ENCODE measurements at regions not wholly inside any gene's neighbourhood (a gene's known extent, or its start where the extent isn't known, plus 50 kb on each side); places are given as distances from the start of the nearest gene placed in this dataset.
"Not testable (repeated sequence)": the region's sequence is repeated elsewhere in the genome, so short reads cannot be mapped to it uniquely, and the experiment has no call there.

DNA sequence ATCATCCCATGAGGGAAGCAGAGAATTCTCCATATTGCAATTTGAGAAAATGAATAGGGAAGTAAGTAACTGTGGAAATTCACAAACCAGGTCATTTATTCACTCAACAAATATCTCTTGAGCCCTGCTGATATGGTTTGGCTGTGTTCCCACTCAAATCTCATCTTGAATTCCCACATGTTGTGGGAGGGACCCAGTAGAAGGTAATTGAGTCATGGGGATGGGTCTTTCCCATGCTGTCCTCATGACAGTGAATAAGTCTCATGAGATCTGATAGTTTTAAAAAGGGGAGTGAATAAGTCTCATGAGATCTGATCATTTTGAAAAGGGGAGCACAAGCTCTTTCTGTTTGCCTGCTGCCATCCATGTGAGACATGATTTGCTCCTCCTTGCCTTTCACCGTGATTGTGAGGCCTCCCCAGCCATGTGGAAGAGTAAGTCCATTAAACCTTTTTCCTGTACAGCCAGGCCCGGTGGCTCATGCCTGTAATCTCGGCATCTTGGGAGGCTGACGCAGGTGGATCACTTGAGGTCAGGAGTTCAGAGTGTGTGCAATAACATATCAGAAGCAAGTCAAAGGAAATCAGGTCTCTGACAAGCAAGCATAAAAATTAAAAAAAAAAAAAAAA lies 193.2 kb downstream of the NDUFA10 start:
- no peak for DNase-seq

DNA sequence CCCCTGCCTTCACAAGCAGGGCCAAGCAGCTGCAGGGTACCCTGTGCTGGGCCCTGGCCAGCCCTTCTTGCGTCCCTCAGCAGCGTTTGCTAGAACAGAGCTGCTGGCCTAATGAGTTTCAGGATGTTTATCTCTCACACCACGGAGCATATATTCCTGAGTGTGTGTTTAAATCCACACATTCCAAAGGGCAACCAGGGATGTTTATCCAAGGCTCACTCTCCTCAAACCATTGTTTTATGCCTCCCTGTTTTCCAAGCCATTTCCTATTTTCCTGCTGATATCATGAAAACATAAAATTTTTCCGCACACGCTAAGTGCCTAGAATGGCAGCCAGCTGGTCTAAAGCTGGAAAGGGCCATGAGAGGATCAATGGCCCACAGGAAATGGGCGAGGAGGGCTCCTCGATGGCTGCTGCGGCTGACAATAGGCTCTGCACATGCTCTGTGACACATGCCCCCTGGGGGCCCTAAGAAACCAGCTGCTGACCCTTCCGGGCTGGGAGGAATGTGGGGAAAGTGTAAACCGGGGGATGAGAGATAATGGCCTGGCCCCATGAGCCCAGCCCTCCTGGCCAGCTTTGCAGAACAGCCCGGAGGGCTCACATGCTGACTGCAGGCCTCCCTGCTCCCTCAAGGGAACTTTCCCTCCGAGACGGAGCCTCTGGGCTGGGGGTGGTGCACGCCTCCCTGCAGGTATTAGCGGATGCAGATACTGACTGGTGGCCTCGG lies 194.0 kb downstream of the NDUFA10 start:
- no peak for DNase-seq

DNA sequence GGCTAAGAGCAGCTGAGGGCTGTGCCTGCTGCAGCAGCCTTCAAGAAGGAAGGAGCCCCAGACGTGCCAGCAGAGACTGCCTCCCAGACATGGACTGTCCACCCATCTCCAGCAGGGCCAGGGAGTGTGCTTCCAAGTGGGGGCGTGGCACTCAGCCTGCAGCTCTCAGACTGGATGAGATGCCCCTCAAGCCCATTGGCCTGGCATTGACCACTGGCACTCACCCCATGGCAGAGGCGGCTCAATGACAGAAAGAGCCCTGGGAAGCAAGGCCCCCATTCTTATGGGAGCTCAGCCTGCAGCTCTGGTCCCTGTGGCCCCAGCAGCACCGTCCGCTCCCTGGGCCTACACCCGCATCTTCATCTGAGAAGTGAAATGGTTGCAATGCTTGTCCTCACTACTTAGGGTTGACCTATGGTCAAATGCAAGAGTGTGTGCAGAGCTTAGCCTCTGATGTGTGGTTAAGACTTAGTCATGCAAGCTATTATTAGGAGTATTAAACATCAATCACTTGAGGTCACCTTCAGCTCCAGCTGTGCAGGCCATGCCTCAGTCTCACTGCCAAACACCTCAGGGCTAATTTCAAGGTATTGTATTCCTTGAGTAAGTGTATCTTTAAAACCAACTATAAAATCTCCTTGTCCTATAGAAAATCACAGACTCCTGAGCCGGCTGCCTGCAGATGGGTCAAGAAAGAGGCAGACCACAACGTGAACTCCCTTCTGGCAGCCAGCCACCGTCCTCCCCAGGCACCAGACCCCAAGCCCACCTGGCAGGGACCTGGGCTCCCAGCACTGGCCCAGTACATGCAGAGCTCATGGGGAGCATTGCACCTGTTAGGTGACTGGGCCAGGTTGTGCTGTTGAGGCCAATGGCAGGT lies 194.8 kb downstream of the NDUFA10 start:
- DNase-seq, result no peak

DNA sequence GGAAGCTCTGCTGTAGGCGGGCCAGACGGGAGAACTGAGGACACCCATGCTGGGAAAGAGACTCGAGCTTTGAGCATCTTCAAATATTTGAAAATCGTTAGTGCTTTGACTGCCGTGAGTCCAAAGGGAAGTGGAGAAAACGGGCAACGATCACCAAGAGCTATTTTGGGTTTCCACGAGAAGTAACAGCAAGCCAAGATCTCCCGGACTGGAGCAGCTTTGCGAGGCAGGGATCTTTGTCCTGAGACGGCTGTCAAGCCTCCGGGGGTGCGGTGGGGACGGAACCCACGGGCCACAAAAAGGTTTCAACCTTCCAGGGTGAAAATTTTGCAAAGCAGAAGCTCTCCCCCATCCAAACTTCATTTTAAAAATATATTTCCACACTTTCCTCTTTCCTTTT lies 195.8 kb downstream of the NDUFA10 start:
- no peak for DNase-seq

DNA sequence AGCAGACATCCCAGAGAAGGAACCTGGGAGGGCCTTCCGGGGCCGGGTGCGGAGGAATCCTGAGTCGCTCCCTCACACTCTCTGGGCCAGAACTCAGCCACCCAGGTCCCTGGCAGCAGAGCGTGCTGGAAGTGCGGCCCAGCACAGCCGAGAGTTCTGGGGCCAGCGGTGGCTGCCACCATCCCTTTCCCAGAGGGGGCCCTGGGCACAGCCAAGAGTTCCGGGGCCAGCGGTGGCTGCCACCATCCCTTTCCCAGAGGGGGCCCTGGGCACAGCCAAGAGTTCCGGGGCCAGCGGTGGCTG lies 196.2 kb downstream of the NDUFA10 start:
- DNase-seq, result not testable (repeated sequence)

DNA sequence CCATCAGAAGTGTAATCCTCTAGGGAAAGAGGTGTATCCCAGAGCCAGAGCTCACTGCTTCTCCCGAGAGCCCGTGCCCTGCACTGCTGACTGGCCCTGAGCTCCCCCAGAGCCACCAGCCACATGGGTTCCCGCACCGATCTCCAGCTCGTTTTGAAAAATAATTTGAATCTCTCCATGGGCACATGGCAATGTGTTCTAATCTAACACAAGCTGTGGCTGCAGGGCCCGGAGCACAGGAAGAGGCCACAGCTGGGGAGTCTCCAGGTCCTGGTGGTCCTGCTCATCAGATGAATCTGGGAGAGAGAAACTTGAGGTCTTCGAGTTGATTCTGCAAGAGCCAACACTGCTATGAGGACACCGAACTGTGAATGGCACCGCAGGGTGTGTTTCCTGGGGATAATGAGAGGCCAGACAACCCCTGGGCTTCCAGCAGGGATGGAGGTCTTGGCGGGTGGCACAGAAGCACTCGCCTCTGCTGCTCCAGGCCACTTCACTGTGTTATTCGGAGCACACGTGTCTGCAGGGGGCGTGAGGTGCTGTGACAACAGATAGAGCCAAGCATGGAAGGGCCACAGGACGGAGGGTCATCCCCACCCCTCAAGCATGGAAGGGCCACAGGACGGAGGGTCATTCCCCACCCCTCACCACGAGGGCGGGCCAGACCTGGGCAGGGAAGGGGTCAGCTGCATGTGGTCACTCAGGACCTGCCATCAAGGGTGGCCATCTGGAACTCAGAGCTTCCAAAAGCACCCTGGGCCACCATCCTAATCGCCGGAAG lies 196.8 kb downstream of the NDUFA10 start:
- no peak for DNase-seq

DNA sequence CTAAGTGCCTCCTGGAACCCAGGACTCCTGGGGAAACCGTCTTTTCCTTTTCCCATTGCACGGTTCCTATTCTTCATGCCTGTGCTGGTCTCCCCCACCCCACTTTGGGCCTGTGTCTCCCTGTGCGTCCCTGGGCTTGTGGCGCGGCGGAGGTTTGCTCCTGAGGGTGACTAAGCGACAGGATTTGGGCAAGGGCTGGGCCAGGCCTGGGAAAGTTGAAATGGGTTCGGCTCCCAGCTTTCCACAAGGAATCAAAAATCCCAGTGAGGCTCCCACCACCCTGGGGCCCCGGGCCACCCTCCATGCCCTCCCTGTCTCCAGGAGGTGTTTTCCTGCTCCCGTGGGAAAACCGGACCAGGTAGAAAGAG lies 197.6 kb downstream of the NDUFA10 start:
- no peak for DNase-seq

DNA sequence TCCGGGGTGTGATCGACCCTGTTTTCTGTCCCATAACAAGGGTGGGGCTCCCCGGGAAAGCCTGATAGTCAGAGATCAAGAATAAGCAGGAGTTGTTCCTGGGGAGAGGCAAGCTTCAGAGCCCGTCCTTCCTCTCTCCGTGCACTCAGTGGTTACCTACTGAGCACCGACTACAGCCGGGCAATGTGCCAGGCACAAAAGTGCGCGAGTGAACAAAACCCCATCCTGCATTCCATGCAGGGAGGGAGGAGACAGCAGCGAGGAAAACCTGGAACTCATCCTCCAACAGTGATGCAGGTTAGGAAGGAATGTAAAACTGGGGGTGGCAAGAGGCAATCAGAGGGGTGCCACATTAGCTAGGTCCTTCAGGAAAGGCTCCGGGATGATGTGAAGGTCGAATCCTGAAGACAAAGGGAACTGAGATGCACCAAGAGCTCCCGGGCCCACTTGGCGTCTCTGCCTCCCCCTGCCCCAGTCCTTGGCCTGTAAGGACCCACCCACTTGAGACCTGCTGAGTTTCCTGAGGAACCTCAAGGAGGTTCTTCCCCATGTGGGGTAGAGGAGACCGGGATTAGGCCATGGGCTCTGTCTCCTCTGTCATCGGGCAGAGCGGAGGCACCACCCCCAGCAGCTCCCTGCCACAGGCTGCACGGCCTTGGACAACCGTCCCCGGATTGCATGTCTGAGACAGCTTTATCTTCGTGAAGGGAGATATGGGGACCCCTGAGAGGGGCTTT lies 198.2 kb downstream of the NDUFA10 start:
- no peak for DNase-seq

DNA sequence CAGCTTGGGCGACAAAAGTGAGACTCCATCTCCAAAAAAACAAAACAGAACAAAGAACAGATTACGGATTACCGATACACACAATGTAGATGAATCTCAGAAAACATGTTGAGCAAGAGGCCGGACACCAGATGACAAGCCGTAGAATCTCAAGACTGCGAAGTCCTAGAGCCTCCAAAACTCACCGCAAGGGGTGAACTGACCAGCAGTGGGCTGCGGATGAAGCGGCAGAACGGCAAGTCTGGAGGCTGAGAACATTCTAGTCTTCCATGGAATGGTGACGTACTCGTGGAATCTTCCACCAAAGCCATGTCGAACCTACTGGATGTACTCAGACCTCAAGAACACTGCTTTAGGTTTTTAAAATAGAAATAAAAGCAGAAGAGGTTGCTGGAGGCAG lies 198.8 kb downstream of the NDUFA10 start:
- DNase-seq, result no peak

DNA sequence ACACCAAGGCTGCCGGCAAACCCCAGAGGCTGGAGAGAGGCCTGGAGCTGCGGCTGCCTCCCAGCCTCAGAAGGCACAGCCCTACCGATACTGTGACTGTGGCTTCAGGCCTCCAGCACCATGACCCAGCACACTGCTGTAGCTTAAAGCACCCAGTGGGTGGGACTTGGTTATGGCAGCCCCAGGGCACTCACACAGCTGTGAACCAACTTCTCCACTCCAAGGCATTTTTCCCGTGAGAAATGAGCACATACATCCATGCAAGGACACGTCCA lies 199.5 kb downstream of the NDUFA10 start:
- DNase-seq, result no peak

DNA sequence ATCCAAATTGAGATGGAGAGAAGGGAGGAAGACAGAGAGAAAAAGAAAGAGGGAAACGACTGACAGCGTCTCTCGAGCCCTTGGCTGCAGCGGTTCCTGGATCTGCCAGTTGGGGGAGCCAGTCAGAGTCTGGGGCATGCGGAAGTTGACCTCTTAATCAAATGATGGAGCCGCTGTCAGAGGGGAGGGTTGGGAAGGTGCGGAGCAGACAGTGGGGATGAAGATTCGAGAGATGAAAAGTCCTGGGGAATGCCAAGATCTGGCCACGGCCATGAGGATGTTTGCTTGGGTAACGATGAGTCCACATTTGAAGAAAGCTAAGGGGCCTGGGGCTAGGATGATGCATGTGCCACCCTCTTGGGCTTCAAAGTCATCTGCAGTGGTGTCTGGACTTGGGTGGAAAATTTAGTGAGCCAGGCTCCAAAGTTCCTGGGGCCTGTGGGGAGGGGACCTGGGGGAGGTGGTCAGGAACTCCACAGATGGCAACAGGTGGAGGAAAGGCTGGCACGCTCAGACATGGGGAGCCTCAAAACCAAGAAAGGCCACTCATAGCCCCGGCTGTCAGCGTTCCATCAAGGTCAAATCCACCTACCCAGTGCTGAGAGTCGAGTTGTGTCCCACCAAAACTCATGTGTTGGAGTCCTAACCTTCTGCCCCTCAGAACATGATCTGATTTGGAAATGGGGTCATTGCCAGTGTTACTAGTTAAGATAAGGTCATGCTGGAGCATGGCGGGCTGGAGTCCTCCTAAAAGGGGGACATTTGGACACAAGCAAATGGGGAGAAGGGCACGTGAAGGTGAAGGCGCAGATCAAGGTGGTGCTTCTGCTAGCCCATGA lies 200.1 kb downstream of the NDUFA10 start:
- DNase-seq, result no peak

DNA sequence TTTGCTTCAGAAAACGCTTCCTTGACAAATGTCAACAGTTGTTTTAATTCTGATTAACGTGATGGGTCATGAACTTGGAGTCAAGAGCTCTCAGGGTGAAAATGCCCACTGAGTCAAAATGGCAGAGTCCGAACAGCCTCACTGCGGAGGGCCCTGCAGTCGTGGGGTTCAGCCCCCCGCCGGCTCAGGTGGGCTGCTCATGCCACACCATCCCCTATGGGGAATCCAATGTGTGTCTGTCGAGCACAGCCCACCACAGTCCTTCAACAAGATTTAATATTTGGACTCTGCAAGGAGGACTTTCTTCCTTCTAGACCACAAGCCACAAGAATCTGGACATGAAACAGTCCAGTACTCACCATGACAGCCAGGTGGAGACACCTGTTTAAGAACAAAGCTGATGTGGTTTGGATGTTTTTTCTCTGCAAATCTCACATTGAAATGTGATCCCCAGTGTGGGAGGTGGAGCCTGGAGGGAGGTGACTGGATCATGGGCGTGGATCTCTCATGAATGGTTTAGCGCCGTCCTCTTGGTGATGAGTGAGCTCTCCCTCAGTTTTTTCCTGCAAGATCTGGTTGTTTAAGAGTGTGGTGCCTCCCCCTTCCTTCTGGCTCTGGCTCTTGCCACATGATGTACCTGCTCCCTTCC lies 201.0 kb downstream of the NDUFA10 start:
- no peak for DNase-seq

DNA sequence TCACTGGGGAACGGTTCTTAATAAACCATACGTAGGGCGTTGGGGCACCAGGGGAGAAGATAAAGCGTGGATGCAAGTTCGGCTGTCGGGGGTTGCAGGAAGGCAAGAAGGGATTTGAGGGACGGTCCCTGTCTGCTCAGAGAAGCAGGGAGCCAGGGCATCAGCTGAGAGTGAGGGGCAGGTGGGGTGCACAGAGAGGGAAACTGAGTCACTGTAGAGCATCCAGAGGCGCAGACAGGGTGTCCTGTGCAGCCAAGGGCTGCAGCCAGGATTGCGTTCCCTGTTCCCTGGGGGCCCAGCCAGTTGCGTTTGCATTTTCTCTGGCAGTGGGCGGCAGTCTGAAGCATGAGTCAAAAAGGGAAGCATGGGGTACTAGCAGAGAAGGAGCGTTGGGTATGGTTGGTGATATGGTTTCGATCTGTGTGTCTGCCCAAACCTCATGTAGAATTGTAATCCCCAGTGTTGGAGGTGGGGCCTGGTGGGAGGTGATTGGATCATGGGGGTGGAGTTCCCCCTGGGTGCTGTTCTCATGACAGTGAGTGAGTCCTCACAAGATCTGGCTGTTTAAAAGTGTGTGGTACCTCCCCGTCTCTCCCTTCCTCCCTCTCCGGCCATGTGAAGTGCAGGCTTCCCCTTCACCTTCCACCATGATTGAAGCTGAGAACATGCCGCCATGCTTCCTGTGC lies 202.9 kb downstream of the NDUFA10 start:
- no peak for DNase-seq

DNA sequence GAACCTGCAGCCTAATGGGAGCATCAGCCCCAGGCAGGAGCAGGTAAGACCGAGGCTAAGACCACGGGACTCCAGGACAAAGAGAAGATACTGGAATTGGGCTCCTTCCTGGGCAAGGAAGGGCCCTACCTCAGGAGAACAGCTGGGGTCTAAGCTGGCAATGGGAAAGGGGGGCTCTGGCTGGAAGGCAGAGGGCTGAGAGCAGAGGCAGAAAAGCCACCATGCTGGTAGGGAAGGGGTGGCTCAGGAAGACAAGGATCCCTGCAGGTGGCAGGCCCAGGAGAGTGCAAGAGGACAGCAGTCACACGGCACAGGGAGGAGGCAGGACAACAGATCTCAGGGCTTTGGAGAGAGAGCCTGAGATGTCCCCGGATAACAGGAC lies 203.5 kb downstream of the NDUFA10 start:
- DNase-seq, result no peak

DNA sequence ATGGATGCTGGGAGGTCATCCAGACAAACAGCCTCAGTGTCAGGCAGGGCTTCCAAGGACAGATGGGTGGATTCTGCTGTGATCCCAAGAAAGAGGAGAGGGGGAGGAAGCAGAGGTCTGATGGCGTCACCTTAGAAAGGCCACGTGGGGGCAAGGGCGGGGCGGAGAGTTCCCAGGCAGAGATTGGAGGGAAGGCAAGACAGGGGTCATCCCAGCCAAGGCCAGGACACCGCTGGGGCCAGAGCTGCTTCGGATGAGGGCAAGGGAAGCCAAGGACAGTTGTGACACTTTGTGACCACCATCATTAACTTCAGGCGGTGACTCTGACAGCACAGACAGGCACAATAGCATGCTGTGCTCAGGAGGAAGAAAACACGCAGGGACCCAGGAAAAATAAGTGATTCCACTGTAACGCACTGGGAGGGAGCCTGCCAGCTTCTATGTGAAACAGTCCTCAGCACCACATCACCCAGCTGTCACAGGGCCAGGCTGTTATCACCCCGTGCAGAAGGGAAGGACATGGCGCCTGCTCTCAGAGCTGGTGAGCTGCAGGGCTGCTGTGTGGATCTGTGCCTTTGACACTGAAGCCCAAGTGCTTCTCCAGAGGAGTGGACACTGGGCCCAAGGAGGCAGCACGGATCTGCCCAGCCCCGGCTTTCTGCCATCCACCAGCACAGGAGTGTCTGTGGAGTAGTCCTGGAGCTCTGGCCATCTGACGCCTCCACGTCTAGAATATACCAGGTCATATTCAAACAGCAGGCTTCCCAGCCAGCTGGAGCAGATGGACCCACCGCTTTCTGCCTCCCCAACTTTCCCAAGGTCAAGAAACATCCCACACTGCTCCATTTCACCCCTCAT lies 204.1 kb downstream of the NDUFA10 start:
- DNase-seq, result no peak

DNA sequence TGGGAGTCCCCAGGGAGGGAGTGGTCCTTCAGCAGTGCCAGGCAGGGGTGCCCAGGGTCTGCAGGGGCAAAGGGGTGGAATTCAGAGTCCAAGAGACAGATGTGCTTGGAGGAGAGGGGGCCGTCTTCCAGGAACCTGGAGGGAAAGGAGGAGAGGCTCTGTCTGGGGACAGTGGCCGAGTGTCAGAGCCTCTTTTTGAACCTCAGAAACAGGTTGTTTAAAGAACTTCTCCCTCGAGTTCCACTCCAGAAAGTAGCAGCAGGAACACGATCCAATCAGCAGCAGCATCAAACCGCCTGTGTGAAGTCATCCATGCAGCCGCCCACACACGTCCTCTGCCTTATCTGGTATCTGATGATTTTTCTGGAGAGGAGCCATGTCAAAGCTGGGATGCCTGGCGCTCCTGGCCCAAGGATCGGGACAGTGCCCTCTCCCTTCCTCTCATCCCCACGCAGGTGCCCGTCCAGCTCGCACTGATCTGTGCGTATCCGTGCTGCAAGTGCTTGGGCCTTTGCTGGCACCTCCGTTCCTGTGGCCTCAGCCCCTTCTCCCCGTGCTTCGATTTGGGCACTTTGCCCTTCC lies 205.1 kb downstream of the NDUFA10 start:
- no peak for DNase-seq

DNA sequence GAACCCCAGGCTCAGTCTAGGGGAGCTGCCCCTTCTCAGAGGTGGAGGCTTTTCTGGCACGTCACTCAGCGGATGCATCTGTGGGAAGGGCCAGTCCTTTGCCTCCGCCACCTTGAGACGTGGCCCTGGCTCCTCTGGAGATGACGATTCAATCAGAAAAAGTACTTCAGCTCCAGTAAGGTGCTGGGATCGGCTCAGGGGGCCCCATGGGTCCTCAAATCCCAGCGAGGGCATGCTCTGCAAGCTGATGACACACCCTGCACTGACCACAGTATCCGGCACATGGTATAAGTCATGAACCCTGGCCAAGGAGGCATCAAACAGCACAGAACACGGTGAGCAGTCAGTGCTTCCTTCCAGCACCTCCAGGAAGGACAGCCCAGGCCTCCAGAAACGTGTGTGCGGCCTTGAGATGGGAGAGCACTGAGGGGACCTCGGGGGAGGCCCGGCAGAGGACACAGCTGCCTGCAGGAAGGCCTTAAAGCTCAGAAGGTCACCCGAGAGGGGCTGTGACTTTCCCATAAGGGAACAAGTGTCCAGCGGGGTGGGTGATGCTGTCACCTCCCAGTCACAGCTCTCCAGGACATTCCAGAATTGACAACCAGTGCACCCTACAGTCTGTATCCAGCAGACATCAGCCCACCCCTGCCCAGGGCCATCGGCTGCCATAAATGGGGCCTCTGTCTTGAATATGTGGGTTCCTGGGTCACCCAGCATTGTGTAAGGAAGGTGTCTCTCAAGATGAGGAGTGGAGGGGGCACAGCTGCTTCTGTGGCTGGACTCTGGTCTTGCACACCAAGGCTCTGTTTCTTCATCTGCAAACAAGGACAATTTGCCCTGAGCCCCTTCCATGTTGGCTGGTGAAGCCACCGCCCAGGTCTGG lies 205.8 kb downstream of the NDUFA10 start:
- no peak for DNase-seq

DNA sequence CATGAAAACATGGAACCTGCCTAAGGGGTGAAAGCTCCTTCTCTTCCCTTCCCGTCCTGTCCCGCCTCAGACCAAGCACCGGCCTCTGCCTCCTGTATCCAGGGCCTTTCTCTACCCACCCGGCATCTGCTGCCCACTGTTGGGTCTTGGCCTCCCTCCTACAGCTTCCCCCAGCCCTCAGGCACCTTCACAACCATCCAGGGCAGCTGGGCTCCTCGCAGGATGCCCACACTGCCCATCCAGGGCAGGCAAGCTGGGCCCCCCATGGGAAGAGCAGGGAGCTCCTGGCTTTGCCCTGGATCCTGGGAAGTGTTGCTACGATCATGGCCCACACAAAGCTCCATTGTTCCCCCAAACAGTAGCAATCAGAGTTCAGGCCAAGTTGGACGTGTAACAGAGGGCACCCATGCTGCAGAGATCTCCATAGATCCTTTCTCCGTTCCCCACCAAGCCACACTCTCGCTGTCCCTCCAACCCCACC lies 206.6 kb downstream of the NDUFA10 start:
- DNase-seq, result no peak

Data from activated T-cell treated with anti-CD3 and anti-CD28 coated beads, Interleukin-2, amount 50 U/mL, for 1 hour (primary cell).